ENCODE measurements at regions not wholly inside any gene's neighbourhood (a gene's known extent, or its start where the extent isn't known, plus 50 kb on each side); places are given as distances from the start of the nearest gene placed in this dataset.

DNA sequence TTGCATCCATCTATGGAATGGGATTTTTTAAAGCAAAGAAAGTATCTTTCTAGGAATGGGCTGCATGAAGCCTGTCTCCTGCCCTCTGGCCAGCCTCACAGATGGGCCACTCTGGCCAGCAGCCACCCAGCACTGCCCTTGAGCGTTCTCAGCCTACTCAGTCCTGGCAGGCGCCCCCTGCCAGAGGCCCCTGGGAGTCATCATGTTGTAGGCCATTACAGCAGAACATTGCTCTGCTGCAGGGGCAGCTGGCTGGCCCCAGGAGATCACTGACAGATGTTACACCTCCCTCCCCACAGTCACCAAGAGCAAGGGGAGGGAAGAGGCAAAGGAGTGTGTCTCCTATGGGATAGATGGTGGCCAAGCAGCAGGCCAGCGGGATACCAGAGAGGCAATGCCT, 363.7 kb downstream of the NXPE2 start:
- TF ChIP-seq CTCF (IDR thresholded peaks at IDR 0.05; ENCODE audit: low read depth, low read length) (no peak), EZH2phosphoT487 (IDR thresholded peaks at IDR 0.05; ENCODE audit: low read depth) (no peak)
- no peak overlapping the region for H3K4me3 ChIP-seq (ENCODE audit: low read length)
- H3K9me3 ChIP-seq (ENCODE audit: insufficient read depth, low read length): no peaks in the 10 kb centered on the region
- no peaks in the 10 kb centered on the region for H4K20me1 ChIP-seq (ENCODE audit: insufficient read depth, low read length)
- no peaks in the 10 kb centered on the region for H3K4me1 ChIP-seq (ENCODE audit: low read length)
- H3K27ac ChIP-seq (ENCODE audit: low read length): no peak overlapping the region
- peaks cover 21% of the 10 kb centered on the region; the same call in 1 of the 2 replicates for H3K27me3 ChIP-seq (ENCODE audit: low read depth, low read length)
- no peaks in the 10 kb centered on the region for H3K36me3 ChIP-seq (replicated peaks; ENCODE audit: low read depth, low read length)
- H3K9ac ChIP-seq (ENCODE audit: low read length): no peak overlapping the region
- H3K79me2 ChIP-seq (ENCODE audit: low read length): no peaks in the 10 kb centered on the region
- no peak overlapping the region for H3K4me2 ChIP-seq (ENCODE audit: low read length)
- H2AFZ ChIP-seq (ENCODE audit: low read depth, low read length): no peak overlapping the region

- peaks cover 15% of the 10 kb centered on the region for H3K27me3 ChIP-seq (ENCODE audit: low read depth, low read length)
- H4K20me1 ChIP-seq (ENCODE audit: insufficient read depth, low read length): no peaks in the 10 kb centered on the region
Measured at GRCh38 chr11:115047631-115048030, 369.3 kb downstream of the NXPE2 start.

GRCh38 chr11:115049796-115050195, 371.5 kb downstream of the NXPE2 start:
- no peak overlapping the region for H2AFZ ChIP-seq (ENCODE audit: low read depth, low read length)
- no peaks in the 10 kb centered on the region for H3K36me3 ChIP-seq (replicated peaks; ENCODE audit: low read depth, low read length)
- H3K4me1 ChIP-seq (ENCODE audit: low read length): no peaks in the 10 kb centered on the region
- no peaks in the 10 kb centered on the region for H3K9me3 ChIP-seq (ENCODE audit: insufficient read depth, low read length)
- TF ChIP-seq CTCF (IDR thresholded peaks at IDR 0.05; ENCODE audit: low read depth, low read length): no peak
- no peak for TF ChIP-seq EZH2phosphoT487 (IDR thresholded peaks at IDR 0.05; ENCODE audit: low read depth)
- peaks cover 10% of the 10 kb centered on the region for H3K27me3 ChIP-seq (ENCODE audit: low read depth, low read length)
- H3K79me2 ChIP-seq (ENCODE audit: low read length): no peaks in the 10 kb centered on the region
- no peak overlapping the region for H3K9ac ChIP-seq (ENCODE audit: low read length)
- H3K4me2 ChIP-seq (ENCODE audit: low read length): no peak overlapping the region
- H3K27ac ChIP-seq (ENCODE audit: low read length): no peak overlapping the region
- no peak overlapping the region for H3K4me3 ChIP-seq (ENCODE audit: low read length)
- H4K20me1 ChIP-seq (ENCODE audit: insufficient read depth, low read length): no peaks in the 10 kb centered on the region

More at GRCh38 chr11:115047631-115048030, 369.3 kb downstream of the NXPE2 start:
- Histone ChIP-seq H3K9me3 (ENCODE audit: insufficient read depth, low read length) (no peaks in the 10 kb centered on the region), H3K79me2 (ENCODE audit: low read length) (no peaks in the 10 kb centered on the region), H3K9ac (ENCODE audit: low read length) (no peak overlapping the region), H3K27ac (ENCODE audit: low read length) (no peak overlapping the region), H3K4me1 (ENCODE audit: low read length) (no peaks in the 10 kb centered on the region), H3K4me2 (ENCODE audit: low read length) (no peak overlapping the region), H3K4me3 (ENCODE audit: low read length) (no peak overlapping the region), H3K36me3 (replicated peaks; ENCODE audit: low read depth, low read length) (no peaks in the 10 kb centered on the region), H2AFZ (ENCODE audit: low read depth, low read length) (no peak overlapping the region)
- no peak for TF ChIP-seq CTCF (IDR thresholded peaks at IDR 0.05; ENCODE audit: low read depth, low read length)
- TF ChIP-seq EZH2phosphoT487 (IDR thresholded peaks at IDR 0.05; ENCODE audit: low read depth): no peak

GRCh38 chr11:115050756-115051155, 372.4 kb downstream of the NXPE2 start:
- Histone ChIP-seq H3K79me2 (ENCODE audit: low read length) (no peaks in the 10 kb centered on the region), H3K27ac (ENCODE audit: low read length) (no peak overlapping the region), H3K4me1 (ENCODE audit: low read length) (no peaks in the 10 kb centered on the region), H2AFZ (ENCODE audit: low read depth, low read length) (no peak overlapping the region), H3K9ac (ENCODE audit: low read length) (no peak overlapping the region), H3K36me3 (replicated peaks; ENCODE audit: low read depth, low read length) (no peaks in the 10 kb centered on the region), H4K20me1 (ENCODE audit: insufficient read depth, low read length) (no peaks in the 10 kb centered on the region), H3K4me2 (ENCODE audit: low read length) (no peak overlapping the region), H3K9me3 (ENCODE audit: insufficient read depth, low read length) (no peaks in the 10 kb centered on the region), H3K4me3 (ENCODE audit: low read length) (no peak overlapping the region), H3K27me3 (ENCODE audit: low read depth, low read length) (peaks cover 2% of the 10 kb centered on the region)
- TF ChIP-seq CTCF (IDR thresholded peaks at IDR 0.05; ENCODE audit: low read depth, low read length) (no peak), EZH2phosphoT487 (IDR thresholded peaks at IDR 0.05; ENCODE audit: low read depth) (no peak)
